GM21381 (cell line): ENCODE measurements at regions not wholly inside any gene's neighbourhood (a gene's known extent, or its start where the extent isn't known, plus 50 kb on each side); places are given as distances from the start of the nearest gene placed in this dataset.

Experiments
- ATAC-seq: cut with Tn5 transposase; IDR thresholded peaks from one replicate; pipeline ENCODE4 v1.9.1; 2021; ENCODE audit warnings: mild to moderate bottlenecking, moderate library complexity; ENCODE audit not compliant: unreplicated experiment

- no peak for ATAC-seq
These were observed 1110.2 kb downstream of the GALC start for GRCh38 chr14:86882818-86883217.

- ATAC-seq, result no peak
These were observed 1127.0 kb downstream of the GALC start for GRCh38 chr14:86865934-86866333.

- no peak for ATAC-seq
These were observed 1134.4 kb downstream of the GALC start for GRCh38 chr14:86858591-86858990.

GRCh38 chr14:86858031-86858430 lies 1135.0 kb downstream of the GALC start:
- no peak for ATAC-seq

GRCh38 chr14:86852530-86852929 lies 1140.5 kb downstream of the GALC start:
- ATAC-seq, result no peak

GRCh38 chr14:86847140-86847539 lies 1145.8 kb downstream of the GALC start:
- ATAC-seq, result no peak

GRCh38 chr14:86838363-86838762 lies 1154.6 kb downstream of the GALC start:
- no peak for ATAC-seq

- no peak for ATAC-seq
These were observed 1166.3 kb downstream of the GALC start for GRCh38 chr14:86826661-86827060.

GRCh38 chr14:86824167-86824566 lies 1168.8 kb downstream of the GALC start:
- ATAC-seq, result no peak

- no peak for ATAC-seq
These were observed 1169.4 kb downstream of the GALC start for GRCh38 chr14:86823581-86823980.

GRCh38 chr14:86815341-86815740 lies 1177.6 kb downstream of the GALC start:
- ATAC-seq, result no peak

- no peak for ATAC-seq
These were observed 1190.3 kb downstream of the GALC start for GRCh38 chr14:86802726-86803125.

GRCh38 chr14:86799244-86799647 lies 1193.7 kb downstream of the GALC start:
- ATAC-seq, result no peak

GRCh38 chr14:86798330-86798729 lies 1194.7 kb downstream of the GALC start:
- ATAC-seq, result no peak

GRCh38 chr14:86797075-86797351 lies 1196.0 kb downstream of the GALC start:
- no peak for ATAC-seq

- ATAC-seq, result no peak
These were observed 1196.5 kb downstream of the GALC start for GRCh38 chr14:86796221-86797074.

GRCh38 chr14:86794689-86795088 lies 1198.3 kb downstream of the GALC start:
- no peak for ATAC-seq

GRCh38 chr14:86790408-86791364 lies 1202.3 kb downstream of the GALC start:
- no peak for ATAC-seq

GRCh38 chr14:86788224-86788623 lies 1204.8 kb downstream of the GALC start:
- no peak for ATAC-seq

GRCh38 chr14:86787717-86788116 lies 1205.3 kb downstream of the GALC start:
- no peak for ATAC-seq

GRCh38 chr14:86782092-86782580 lies 1210.8 kb downstream of the GALC start:
- ATAC-seq, result no peak
